Amygdala (tissue), 56 donors: ENCODE measurements at regions not wholly inside any gene's neighbourhood (a gene's known extent, or its start where the extent isn't known, plus 50 kb on each side); places are given as distances from the start of the nearest gene placed in this dataset.
"Not testable (repeated sequence)": the region's sequence is repeated elsewhere in the genome, so short reads cannot be mapped to it uniquely, and the experiment has no call there.

Experiments used
- DNase-seq, 56 donors: peaks; one replicate each; lab custom pipeline; 2025; lab: John Stamatoyannopoulos, UW

DNA sequence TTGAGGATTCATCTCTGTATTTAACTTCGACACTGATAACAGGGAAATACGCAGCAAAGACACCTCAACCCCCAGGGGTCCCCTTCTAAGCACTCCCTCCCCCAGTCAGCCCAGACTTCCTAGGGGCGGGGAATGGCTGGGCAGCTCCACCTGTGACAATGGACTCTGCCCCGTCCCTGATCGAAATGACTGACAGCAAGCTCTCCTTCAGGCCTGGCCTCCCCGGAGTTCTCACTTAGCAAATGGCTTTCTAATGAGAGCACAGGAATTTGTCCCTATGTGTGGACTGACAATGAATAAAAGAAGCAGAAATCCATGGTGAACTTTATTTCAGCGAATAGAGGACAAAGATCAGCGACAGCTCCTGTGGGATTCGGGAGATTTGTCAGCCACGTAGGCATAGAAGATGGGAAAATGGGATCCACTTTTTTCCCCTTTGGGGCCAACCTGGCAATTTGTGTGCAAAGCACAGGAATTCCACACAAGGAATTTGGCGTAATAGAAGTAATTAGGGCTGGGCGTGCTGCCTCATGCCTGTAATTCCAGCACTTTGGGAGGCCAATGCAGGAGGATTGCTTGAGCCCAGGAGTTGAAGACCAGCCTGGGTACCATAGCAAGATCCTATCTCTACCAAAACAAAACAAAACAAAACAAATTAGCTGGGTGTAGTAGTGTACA lies 63.8 kb downstream of the TNFAIP2 start:
- DNase-seq = no peak

DNA sequence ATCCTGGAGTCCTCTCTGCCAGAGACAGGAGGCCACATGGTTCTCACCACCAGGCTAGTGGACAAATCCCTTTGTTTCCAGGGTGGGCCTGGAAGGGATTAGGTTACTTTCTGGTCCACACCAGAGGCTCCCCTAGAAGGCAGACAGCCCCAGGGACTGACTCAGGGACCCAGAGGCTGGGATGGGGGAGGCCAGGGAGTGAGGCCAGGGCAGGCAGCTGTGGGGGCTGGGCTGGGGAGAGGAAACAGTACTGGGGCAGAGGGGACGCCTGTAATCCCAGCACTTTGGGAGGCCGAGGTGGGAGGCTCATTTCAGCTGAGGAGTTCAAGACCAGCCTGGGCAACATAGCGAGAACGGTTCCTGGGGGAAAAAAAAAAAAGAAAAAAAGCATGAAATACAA lies 64.7 kb downstream of the TNFAIP2 start:
- DNase-seq = no peak

DNA sequence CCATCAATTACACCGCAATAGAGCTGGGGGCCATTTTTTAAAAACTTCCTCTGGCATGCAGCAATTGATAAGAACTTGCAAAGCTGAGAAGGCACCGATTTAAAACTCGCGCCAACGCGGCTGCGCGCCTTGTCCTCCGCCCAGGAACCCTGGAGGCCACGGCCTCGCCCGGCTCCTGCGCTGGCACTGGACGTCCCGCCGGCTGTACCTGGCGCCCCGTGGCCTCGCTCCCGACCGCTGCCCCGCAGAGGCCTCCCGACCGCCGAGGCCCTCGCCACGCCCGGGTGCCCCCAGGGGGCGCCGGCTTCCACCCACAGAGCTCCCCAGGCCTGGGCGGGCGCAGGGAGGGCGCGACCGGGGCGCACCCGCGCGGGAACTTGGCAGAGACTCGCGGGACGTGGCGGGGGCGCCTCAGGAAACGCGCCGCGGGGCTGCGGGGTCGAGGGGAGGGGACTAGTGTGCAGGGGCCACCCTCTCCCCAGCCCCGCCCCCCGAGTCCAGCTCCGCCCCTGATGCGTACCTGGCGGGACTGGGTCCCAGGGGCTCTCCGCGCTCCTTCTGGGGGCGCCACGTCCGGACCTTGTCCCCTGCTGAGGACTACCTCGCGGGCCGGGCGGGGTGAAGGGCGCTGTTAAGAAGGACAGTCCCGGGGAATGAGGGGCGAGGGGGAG lies 65.7 kb downstream of the TNFAIP2 start:
- no peak for DNase-seq

DNA sequence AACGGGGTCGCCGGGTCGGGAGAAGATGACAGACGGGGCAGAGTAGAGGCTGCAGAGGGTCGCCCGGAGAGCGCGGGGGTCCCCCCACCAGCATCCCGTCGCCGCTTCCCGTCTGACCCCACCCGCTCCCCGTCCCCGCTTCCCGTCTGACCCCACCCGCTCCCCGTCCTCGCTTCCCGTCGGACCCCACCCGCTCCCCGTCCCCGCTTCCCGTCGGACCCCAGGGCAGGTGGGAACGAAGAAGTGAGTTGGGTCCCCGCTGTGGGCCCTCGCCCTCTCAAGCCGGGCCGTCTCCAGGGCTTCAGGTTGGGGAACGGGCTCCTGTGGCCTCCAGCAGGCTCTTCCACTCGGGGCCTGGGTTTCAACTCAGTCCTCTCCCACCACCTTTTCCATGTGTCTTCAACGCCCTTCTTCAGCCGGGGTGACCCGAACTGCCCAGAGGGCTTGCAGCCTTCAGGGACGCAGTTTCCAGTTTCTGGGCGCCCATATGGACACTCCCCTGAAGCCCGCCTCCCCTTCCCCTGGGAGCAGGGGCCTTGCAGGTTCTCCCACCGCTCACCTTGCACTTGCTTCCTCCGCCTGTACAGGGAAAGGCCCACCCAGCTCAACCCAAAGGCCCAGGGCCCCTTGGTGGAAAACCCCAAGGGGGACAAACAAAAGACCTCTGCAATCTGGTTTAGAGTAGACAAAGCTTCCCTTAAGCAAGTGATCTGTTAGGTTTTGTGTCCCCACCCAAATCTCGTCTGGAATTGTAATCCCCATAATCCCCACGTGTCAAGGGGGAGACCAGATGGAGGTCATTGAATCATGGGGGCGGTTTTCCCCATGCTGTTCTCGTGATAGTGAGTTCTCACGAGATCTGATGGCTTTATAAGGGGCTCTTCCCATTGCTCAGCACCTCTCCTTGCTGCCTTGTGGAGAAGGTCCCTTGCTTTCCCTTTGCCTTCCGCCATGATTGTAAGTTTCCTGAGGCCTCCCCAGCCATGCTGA lies 66.5 kb downstream of the TNFAIP2 start:
- no peak for DNase-seq

DNA sequence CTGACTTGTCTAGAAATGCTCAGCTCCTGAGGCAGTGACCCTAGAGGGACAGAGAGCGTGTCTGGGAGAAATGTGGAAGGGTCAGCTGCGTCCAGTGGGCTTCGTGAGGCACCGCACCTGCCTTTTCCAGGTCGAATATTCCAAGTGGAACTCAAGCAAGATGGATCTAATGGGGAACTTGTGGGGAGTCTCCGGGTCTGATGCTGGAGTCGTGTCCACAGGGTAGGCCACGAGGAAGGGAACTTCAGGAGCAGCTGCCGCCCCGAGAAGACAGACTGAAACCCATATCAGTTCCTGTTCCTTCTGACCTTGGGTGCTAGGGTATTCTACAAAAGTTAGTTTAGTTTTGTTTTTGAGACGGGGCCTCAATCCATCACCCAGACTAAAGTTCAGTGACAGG lies 67.5 kb downstream of the TNFAIP2 start:
- no peak for DNase-seq

DNA sequence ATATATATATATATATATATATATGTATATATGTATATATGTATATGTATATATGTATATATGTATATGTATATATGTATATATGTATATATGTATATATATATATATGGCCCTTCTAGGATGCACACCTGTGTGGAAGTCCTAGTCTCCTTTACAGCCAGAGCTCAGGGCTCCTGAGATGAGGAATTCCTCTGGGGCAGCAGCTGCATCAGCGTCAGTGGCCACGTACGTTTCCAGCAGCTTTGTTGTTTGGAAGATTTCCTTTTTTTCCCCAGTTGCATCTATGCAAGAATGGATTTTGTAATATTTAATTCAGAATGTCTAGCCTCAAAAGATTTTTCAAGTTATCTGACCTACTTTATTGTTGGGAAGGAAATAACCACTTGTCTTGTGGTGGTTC lies 68.6 kb downstream of the TNFAIP2 start:
- DNase-seq = no peak

DNA sequence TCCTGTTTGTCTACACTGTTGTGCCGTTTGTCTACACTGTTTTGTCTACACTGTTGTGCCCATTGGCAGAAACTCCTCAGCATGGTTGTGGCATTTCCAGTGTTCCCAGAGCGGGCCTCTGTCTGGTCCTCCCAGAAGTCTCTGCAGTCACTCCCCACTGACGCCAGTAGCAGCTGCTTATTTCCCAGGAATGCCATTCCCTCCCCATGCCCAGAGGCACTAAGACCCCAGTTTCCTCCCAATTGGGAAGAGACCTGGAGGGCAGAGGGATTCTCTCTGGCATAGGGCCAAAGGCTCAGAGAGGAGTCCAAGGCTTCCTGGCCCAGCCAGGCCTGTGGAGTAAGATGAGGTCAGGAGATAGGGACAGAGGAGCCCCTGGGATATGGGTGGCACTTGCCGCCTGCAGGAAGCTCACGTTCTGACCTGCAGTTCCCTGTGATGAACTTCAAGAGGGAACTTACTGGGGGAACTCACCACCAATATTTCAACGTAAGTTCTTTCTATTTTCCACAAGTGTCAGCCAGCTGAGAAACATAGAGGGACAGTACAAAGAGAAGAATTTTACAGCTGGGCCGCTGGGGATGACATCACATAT lies 69.1 kb downstream of the TNFAIP2 start:
- no peak for DNase-seq

DNA sequence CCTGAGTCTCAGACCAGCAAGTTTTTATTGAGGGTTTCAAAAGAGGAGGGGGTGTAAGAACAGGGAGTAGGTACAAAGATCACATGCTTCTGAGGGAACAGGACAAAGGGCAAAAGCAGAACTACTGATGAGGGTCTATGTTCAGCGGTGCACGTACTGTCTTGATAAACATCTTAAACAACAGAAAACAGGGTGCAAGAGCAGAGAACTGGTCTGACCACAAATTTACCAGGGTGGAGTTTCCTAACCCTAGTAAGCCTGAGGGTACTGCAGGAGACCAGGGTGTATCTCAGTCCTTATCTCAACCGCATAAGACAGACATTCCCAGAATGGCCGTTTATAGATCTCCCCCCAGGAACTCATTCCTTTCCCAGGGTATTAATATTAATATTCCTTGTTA lies 69.6 kb downstream of the TNFAIP2 start:
- not testable (repeated sequence) for DNase-seq

DNA sequence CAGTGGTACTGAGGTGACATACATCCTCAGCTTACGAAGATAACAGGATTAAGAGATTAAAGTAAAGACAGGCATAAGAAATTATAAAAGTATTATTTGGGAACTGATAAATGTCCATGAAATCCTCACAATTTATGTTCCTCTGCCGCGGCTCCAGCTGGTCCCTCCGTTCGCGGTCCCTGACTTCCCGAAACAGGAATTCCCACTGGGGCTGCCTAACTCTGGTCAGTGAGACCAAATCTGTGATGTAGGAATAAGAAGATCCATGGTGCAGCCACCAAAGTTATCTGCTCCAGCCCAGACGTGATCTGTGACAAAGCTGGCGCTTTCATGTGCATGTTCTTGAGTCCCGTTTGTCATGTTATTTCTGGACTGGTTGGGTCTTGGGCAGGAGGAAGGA lies 70.2 kb downstream of the TNFAIP2 start:
- DNase-seq = not testable (repeated sequence)

DNA sequence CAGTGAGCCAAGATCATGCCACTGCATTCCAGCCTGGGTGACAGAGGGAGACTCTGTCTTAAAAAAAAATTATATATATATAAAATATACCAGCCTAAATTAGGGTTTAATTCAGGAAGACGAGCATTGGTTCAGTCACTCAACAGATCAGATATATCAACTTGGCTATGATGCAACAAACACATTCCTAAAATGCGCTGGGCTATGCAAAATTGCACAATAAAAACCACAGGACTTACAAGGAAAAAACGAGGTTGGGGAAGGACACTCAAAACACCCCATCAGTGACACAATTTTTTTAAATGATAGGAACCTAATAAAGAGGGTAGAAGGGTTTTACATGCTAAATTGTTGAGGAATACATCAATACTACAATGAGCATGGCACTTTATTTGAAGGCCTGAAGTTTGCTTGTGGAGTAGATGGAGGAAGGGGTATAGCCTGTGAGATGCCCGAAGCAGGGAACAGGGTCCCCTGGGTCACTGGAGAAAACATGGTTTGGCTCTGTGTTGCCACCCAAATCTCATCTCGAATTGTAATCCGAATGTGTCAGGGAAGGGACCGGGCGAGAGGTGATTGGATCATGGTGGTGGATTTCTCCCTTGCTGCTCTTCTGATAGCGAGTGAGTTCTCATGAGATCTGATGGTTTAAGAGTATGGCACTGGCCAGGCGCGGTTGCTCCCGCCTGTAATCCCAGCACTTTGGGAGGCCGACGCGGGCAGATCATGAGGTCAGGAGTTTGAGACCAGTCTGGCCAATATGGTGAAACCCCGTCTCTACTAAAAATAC lies 71.2 kb downstream of the TNFAIP2 start:
- no peak for DNase-seq

DNA sequence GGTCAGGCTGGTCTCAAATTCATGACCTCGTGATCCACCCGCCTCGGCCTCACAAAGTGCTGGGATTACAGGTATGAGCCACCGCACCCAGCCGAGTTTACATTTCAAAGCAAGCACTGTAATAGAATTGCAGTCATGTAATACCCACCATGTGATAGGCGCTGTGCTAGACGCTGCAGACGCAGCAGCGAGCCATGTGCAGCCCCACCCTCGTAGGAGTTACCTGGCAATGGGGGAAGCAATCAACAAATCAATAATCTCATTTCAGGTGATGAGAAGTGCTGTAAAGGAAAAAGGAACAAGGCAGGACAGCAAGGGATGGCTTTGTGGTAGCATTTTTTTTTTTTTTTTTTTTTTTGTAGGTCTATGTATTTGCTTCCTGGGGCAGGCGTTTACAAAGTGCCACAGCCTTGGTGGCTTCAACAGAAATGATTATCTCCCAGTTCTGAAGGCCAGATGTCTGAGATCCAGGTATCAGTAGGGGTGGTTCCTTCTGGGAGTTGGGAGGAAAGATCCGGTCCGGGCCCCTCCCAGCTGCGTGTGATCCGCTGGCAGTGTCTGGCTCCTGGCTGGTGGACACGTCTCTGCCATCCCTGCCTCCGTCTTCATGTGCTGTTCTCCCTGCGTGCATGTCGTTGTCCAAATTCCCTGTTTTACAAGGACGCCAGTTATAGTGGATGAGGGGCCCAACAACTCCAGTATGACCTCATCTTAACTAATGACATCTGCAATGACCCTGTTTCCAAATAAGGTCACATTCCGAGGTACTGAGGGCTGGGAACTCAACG lies 72.8 kb downstream of the TNFAIP2 start:
- DNase-seq = no peak

DNA sequence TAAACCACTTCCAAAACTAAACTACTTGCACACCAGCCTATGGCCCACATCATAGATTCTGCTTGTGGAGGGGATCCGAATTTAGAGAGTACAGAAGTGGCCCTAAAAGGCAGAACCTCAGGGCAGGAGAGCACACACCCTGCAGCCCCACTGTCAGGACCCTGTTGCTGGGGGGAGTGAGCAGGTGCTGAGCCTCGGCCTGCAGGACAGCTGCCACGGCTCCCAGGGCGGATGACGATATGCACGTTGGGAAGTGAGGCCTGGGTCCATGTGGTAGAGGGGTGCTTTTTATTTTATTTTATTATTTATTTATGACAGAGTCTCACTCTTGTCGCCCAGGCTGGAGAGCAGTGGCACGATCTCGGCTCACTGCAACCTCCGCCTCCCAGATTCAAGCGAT lies 73.5 kb downstream of the TNFAIP2 start:
- DNase-seq = no peak

DNA sequence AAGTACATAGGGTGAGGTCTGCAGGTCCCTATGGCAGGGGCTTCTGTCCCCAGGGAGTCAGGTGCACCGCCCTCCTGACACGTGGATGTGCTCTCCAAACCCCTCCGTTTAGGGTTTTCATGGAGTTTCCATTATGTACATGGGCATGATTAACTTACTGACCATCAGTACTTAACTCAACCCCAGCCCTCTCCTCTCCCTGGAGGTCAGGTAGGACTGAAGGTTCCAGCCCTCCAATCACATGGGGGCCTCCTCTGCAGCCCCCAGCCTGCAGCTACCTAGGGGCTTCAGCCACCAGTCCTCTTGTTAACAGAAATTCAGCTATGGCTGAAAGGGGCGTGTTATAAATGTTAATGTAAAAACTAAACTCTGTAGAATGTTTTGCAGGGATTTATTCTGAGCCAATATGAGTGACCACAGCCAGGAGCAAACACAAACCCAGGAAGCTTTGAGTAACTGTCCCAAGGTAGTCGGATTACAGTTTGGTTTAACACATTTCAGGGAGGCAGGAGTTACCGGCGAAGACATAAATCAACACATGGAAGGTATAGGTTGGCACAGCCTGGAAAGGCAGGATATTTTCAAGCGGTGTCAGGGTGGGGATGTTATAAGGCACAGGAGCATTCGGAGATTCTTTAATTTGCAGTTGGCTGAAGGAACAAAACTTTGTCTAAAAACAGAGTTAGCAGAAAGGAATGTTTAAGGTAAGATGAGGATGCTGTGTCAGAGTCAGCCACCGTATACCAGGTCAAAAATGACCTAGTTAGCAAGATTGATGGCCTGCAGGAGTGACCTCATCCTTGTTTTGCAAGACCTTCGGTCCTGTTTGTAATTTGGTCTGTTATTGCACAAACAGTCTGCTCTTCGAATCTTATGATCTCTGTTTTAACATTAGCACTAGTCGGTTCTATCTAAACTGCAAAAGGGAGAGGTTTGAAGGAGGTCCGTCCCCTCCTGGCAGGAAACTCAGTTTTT lies 75.2 kb downstream of the TNFAIP2 start:
- no peak for DNase-seq

DNA sequence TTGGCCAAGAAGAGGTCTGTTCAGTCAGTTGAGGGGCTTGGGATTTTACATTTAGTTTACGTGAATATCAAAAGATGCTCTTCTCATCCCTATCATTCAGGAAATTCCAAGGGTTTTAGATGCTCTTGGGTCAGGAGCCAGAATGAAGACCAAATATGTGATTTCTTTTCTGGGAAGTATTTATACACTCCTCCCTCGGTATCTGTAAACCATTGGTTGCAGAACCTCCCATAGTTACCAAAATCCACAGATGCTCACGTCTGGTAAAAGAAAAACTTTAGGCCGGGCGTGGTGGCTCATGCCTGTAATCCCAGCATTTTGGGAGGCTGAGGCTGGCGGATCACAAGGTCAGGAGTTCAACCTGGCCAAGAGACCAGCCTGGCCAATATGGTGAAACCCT lies 75.9 kb downstream of the TNFAIP2 start:
- no peak for DNase-seq

DNA sequence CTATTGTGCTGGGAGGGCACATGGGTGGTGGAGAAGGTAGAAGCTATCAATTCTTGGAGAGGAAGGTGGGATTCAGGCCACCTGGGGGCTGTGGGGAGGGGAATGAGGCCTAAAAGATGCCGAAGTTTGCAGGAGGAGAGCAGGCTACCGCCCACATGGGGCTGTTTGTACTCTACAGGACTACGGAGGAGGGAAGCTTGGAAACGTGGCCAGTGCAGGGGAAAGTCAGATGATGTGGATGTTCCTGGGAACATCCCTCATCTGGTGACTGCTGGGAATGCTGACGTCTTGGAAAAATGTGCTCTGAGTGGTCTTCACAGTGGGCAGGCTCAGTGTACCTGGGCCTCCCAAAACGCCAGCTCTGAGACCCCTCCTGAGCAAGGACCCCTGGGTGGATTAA lies 78.5 kb downstream of the TNFAIP2 start:
- DNase-seq = no peak

DNA sequence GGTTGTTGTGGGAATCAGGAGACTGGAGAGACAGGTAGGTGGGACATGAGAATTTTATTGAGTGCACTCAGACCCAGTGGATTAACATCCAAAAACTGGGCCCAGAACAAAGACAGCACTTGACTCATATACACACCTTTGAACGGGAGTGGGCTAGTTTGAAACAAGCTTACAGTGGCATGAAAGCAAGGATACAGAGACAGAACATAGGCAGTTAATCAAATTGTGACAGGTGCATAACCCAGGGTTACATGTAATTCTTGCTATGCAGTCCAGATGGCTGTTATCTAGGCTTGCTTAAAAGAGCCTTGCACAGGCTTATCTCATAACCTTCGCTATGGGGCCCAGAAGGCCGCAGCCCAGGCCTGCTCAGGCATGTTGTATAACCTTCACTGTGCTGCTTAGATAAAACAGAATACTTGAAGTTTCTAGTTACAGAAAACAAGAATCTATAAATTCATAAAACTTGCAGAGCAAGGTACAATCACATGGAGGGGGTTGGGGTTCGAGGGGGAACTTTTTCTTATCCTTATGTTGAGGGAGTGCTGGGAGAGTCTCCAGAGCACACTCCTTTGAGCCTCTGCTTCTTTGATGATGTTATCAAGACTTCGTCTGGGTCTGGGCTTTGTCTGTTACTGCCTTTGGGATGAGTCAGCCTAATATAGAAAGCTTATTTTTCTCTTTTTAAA lies 81.7 kb downstream of the TNFAIP2 start:
- no peak for DNase-seq

DNA sequence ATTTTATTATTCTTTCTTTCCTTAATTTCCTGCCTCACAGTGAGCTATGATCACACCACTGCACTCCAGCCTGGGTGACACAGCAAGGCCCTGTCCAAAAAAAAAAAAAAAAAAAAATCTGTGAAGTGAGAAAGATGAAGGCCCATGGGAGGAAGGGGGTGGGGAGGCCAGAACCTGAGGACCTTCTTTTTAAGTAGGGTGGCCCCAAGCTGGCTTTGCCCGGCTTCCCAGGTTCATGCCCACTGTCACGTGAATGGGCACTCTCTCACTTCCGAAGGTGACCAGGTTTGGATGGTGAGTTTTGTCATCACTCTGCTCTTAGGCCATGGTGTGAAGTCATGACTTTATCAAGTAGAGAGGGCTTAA lies 82.3 kb downstream of the TNFAIP2 start:
- DNase-seq = no peak
